ENCODE measurements at regions not wholly inside any gene's neighbourhood (a gene's known extent, or its start where the extent isn't known, plus 50 kb on each side); places are given as distances from the start of the nearest gene placed in this dataset.

- TF ChIP-seq, protein P1, sequence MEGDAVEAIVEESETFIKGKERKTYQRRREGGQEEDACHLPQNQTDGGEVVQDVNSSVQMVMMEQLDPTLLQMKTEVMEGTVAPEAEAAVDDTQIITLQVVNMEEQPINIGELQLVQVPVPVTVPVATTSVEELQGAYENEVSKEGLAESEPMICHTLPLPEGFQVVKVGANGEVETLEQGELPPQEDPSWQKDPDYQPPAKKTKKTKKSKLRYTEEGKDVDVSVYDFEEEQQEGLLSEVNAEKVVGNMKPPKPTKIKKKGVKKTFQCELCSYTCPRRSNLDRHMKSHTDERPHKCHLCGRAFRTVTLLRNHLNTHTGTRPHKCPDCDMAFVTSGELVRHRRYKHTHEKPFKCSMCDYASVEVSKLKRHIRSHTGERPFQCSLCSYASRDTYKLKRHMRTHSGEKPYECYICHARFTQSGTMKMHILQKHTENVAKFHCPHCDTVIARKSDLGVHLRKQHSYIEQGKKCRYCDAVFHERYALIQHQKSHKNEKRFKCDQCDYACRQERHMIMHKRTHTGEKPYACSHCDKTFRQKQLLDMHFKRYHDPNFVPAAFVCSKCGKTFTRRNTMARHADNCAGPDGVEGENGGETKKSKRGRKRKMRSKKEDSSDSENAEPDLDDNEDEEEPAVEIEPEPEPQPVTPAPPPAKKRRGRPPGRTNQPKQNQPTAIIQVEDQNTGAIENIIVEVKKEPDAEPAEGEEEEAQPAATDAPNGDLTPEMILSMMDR (IDR thresholded peaks at IDR 0.05; ENCODE audit: low read depth, low read length) = no peak
- TF ChIP-seq, protein P2, sequence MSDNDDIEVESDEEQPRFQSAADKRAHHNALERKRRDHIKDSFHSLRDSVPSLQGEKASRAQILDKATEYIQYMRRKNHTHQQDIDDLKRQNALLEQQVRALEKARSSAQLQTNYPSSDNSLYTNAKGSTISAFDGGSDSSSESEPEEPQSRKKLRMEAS (IDR thresholded peaks at IDR 0.05; ENCODE audit: low read depth, low read length) = no peak
These were observed 216.5 kb downstream of the RFC3 start for GRCh38 chr13:34034411-34034810.
